Suprapubic skin (tissue), 4 donors: ENCODE measurements at regions not wholly inside any gene's neighbourhood (a gene's known extent, or its start where the extent isn't known, plus 50 kb on each side); places are given as distances from the start of the nearest gene placed in this dataset.
A peak's percentile ranks its signal among the peaks of the same experiment; 100 is the strongest.

Experiments used
- DNase-seq, 2 donors: peaks; one replicate each; pipeline ENCODE4 v3.0.0-alpha.2; 2019; ENCODE audit warnings: low spot score in 2 of 2
- H3K27ac ChIP-seq: fragments of 200-600 bp; sonication (generic); one replicate; pipeline ENCODE4 v1.5.1; 2019
- H3K27me3 ChIP-seq: fragments of 200-600 bp; sonication (generic); one replicate; pipeline ENCODE4 v1.5.1; 2019
- H3K36me3 ChIP-seq: fragments of 200-600 bp; sonication (generic); one replicate; pipeline ENCODE4 v1.5.1; 2019
- H3K4me1 ChIP-seq: fragments of 200-600 bp; sonication (generic); one replicate; pipeline ENCODE4 v1.5.1; 2019
- H3K4me3 ChIP-seq: fragments of 200-600 bp; sonication (generic); one replicate; pipeline ENCODE4 v1.5.1; 2019; ENCODE audit warnings: mild to moderate bottlenecking
- H3K9me3 ChIP-seq: fragments of 200-600 bp; sonication (generic); one replicate; pipeline ENCODE4 v1.5.1; 2019
- EP300 ChIP-seq: sonication (generic); formaldehyde crosslinking; IDR thresholded peaks from one replicate; pipeline ENCODE4 v1.6.1; 2017; ENCODE audit warnings: antibody characterized with exemption
- POLR2A ChIP-seq, 2 donors: fragments of 450-650 bp; IDR thresholded peaks; one replicate each; pipeline ENCODE4 v1.6.1; 2017; ENCODE audit warnings: antibody characterized with exemption in 2 of 2, mild to moderate bottlenecking in 2 of 2, moderate library complexity in 2 of 2
- POLR2AphosphoS5 ChIP-seq, 3 donors: sonication (generic); formaldehyde crosslinking; IDR thresholded peaks; one replicate each; pipeline ENCODE4 v1.6.1; 2017; ENCODE audit warnings: antibody characterized with exemption in 3 of 3
- WGBS: methylation state at CpG from one replicate; pipeline ENCODE4 v1.1.5; 2018; 5-methylcytosine and 5-hydroxymethylcytosine counted together
- TF ChIP-seq, protein P1 (sequence below), 2 donors: fragments of 200-600 bp in 1 of 2; fragments of 450-650 bp in 1 of 2; sonication (generic) in 1 of 2; IDR thresholded peaks; one replicate each; pipeline ENCODE4 v1.5.1; 2016 to 2019; ENCODE audit warnings: antibody characterized with exemption in 2 of 2, mild to moderate bottlenecking in 1 of 2, moderate library complexity in 1 of 2

DNA sequence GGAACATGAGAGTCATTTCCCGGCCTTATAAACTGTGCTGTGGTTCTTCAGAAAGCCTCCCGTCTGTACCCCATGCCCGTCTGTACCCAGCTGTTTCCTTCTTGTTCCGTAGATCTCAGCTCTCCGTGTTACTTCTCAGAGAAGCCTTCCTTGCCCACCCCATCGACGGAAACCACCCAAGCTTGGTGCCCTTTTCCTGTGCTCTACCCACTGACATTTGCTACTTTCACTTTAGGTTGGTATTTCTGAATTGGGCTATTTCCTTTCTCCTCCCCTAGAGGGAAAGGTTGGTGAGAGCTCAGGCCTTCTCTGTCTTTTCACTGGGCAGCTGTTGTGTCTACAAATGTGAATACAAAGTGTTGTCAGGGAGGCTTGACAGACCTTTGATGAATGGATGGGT, 764.5 kb upstream of the ADAMTS16 start:
- Histone ChIP-seq H3K27me3 (no peaks in the 10 kb centered on the region), H3K9me3 (no peaks in the 10 kb centered on the region), H3K4me3 (no peak overlapping the region), H3K36me3 (no peaks in the 10 kb centered on the region), H3K27ac (peak overlapping the region; percentile 72), H3K4me1 (peaks cover 7% of the 10 kb centered on the region)
- 92% methylated on average over 7 of the region's 7 CpGs for WGBS
- DNase-seq, result no peak
- TF ChIP-seq, protein P1, sequence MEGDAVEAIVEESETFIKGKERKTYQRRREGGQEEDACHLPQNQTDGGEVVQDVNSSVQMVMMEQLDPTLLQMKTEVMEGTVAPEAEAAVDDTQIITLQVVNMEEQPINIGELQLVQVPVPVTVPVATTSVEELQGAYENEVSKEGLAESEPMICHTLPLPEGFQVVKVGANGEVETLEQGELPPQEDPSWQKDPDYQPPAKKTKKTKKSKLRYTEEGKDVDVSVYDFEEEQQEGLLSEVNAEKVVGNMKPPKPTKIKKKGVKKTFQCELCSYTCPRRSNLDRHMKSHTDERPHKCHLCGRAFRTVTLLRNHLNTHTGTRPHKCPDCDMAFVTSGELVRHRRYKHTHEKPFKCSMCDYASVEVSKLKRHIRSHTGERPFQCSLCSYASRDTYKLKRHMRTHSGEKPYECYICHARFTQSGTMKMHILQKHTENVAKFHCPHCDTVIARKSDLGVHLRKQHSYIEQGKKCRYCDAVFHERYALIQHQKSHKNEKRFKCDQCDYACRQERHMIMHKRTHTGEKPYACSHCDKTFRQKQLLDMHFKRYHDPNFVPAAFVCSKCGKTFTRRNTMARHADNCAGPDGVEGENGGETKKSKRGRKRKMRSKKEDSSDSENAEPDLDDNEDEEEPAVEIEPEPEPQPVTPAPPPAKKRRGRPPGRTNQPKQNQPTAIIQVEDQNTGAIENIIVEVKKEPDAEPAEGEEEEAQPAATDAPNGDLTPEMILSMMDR (IDR thresholded peaks at IDR 0.05), result no peak
- TF ChIP-seq EP300 (no peak), POLR2A (IDR thresholded peaks at IDR 0.05) (no peak), POLR2AphosphoS5 (IDR thresholded peaks at IDR 0.05) (no peak)

DNA sequence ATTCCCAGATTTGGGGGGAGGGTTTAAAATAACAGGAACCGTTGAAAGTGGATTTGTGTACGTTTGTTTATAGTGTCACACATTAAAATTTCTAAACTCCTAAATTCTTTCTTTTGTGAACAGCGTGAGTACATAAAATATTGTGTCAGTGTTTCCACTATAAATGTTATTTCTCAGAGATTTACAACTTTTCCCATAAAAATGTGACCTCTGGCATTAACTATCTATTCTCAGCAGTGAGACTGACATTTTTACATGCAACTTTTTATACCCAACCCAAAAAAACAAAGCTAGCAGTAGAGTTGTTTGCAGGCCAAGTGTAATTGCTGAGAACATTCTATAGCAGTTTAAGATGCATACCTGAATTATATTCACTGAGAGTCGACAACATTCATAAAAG, 757.0 kb upstream of the ADAMTS16 start:
- Histone ChIP-seq H3K27me3 (no peaks in the 10 kb centered on the region), H3K36me3 (no peaks in the 10 kb centered on the region), H3K4me1 (no peaks in the 10 kb centered on the region), H3K27ac (no peak overlapping the region), H3K4me3 (no peak overlapping the region), H3K9me3 (no peaks in the 10 kb centered on the region)
- TF ChIP-seq POLR2A (IDR thresholded peaks at IDR 0.05) (no peak), POLR2AphosphoS5 (IDR thresholded peaks at IDR 0.05) (no peak), EP300 (no peak)
- TF ChIP-seq, protein P1 (IDR thresholded peaks at IDR 0.05), result no peak
- 60% methylated on average over 4 of the region's 4 CpGs for WGBS
- no peak for DNase-seq

DNA sequence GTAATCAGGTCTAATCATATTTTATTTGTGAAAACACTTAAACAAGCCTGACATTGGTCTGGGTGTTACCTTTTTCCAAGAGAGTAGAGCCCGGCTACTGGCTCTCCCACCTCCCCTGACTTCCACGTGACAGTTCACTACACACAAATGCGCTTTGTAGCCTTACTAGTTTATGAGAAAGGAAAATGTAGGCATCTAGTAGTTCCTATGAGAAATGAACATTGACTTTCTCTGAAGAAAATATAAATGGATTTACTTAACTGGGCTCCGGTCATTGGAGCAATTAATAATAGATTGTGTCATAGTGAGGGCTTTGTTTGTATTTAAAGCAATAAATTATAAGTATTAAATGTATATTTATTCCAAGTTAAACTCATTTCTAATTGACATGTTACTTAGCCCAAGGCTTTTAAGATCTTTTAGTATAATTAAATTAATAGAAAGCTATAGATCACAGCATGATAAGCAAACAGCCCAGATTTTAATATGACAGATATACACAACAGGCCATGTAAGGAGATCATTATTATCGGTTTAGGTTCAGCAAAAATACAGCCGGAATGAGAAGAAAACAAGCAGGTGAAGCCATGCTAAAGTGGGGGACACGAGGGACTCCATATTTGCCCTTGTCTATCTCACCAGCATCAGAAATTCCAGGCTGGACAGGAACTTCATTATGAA, 756.5 kb upstream of the ADAMTS16 start:
- no peak overlapping the region for H3K27ac ChIP-seq
- no peak overlapping the region for H3K4me3 ChIP-seq
- no peaks in the 10 kb centered on the region for H3K36me3 ChIP-seq
- WGBS, result 85% methylated on average over 7 of the region's 7 CpGs
- TF ChIP-seq POLR2A (IDR thresholded peaks at IDR 0.05) (no peak), POLR2AphosphoS5 (IDR thresholded peaks at IDR 0.05) (no peak), EP300 (no peak)
- TF ChIP-seq, protein P1 (IDR thresholded peaks at IDR 0.05), result no peak
- H3K9me3 ChIP-seq, result no peaks in the 10 kb centered on the region
- H3K27me3 ChIP-seq, result no peaks in the 10 kb centered on the region
- no peaks in the 10 kb centered on the region for H3K4me1 ChIP-seq
- DNase-seq, result no peak

DNA sequence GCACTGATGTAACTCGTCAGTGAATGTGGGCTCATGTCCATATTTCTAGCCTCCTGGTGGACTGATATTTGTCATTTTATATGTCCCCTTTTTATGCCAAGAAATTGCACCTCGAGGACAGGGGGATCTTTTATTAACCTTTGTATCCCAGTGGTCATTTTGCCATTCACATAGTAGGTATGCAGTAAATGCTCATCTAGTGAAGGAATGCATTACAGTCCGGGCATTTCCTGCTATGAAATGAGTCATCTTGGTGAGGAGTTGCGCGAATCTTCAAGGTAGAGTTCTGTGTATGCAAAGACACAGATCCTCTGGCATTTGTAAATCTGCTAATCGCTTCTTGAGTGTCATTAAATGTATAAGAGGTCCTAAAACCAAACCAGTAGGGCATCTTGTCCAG, 755.5 kb upstream of the ADAMTS16 start:
- no peaks in the 10 kb centered on the region for H3K9me3 ChIP-seq
- no peak overlapping the region for H3K27ac ChIP-seq
- WGBS, result 70% methylated on average over 6 of the region's 6 CpGs
- H3K36me3 ChIP-seq, result no peaks in the 10 kb centered on the region
- H3K4me3 ChIP-seq, result no peak overlapping the region
- H3K27me3 ChIP-seq, result no peaks in the 10 kb centered on the region
- no peaks in the 10 kb centered on the region for H3K4me1 ChIP-seq
- no peak for DNase-seq
- TF ChIP-seq, protein P1 (IDR thresholded peaks at IDR 0.05), result no peak
- TF ChIP-seq POLR2AphosphoS5 (IDR thresholded peaks at IDR 0.05) (no peak), POLR2A (IDR thresholded peaks at IDR 0.05) (no peak), EP300 (no peak)

DNA sequence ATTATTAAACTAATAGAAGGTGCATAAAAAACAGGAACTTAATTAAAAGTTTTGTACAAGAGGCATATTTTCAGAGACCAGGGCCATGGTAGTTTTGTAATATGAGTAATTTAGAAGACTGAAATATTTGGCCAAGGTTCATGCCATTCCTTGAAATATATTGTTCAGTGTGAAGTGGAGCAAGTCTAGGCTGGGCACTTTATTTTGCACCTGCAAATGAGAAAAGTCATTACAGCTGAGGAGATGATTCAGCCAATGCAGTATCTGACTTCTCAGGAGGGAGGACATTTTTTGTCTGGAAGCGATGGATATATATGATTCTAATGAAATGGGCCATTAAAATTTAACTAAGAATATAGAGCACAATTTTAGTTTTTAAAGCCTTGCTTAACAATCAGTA, 754.0 kb upstream of the ADAMTS16 start:
- no peak for DNase-seq
- Histone ChIP-seq H3K27me3 (no peaks in the 10 kb centered on the region), H3K9me3 (no peaks in the 10 kb centered on the region), H3K4me3 (no peak overlapping the region), H3K27ac (no peak overlapping the region), H3K36me3 (no peaks in the 10 kb centered on the region), H3K4me1 (no peaks in the 10 kb centered on the region)
- 70% methylated on average over 1 of the region's 1 CpG for WGBS
- TF ChIP-seq POLR2A (IDR thresholded peaks at IDR 0.05) (no peak), POLR2AphosphoS5 (IDR thresholded peaks at IDR 0.05) (no peak), EP300 (no peak)
- TF ChIP-seq, protein P1 (IDR thresholded peaks at IDR 0.05), result no peak
